ENCODE measurements at regions not wholly inside any gene's neighbourhood (a gene's known extent, or its start where the extent isn't known, plus 50 kb on each side); places are given as distances from the start of the nearest gene placed in this dataset.

DNA sequence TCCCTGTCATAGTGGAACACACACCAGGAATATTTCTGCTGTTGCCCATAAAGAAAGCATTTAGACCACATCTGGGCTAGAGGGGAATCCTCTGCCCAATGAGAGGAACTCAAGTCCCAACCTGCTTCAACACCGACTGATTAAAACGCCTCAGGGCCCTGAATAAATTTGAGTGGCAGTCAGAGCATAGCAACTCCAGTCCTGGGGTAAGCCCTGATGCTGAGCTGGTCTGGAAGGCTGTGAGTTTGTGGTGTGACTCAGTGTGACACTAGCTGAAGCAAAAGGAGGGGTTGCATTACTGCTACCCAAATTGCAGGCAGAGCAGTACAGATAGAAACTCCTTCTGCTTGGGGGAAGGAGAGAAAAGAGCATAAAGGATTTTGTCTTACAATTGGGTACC is 148.3 kb downstream of the PRDM9 start:
- H3K27ac Mint-ChIP-seq = no peak overlapping the region
- H3K9me3 Mint-ChIP-seq = no peaks in the 10 kb centered on the region
- no peaks in the 10 kb centered on the region for H3K36me3 Mint-ChIP-seq
- no peaks in the 10 kb centered on the region for H3K4me1 Mint-ChIP-seq
- H3K4me3 Mint-ChIP-seq = no peak overlapping the region
- H3K27me3 Mint-ChIP-seq (ENCODE audit: low read depth) = no peaks in the 10 kb centered on the region
- TF ChIP-seq, protein P1, sequence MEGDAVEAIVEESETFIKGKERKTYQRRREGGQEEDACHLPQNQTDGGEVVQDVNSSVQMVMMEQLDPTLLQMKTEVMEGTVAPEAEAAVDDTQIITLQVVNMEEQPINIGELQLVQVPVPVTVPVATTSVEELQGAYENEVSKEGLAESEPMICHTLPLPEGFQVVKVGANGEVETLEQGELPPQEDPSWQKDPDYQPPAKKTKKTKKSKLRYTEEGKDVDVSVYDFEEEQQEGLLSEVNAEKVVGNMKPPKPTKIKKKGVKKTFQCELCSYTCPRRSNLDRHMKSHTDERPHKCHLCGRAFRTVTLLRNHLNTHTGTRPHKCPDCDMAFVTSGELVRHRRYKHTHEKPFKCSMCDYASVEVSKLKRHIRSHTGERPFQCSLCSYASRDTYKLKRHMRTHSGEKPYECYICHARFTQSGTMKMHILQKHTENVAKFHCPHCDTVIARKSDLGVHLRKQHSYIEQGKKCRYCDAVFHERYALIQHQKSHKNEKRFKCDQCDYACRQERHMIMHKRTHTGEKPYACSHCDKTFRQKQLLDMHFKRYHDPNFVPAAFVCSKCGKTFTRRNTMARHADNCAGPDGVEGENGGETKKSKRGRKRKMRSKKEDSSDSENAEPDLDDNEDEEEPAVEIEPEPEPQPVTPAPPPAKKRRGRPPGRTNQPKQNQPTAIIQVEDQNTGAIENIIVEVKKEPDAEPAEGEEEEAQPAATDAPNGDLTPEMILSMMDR (IDR thresholded peaks at IDR 0.05; ENCODE audit: unreplicated experiment) = no peak
- no peak for DNase-seq (ENCODE audit: low spot score in 2 of 2, unreplicated experiment in 2 of 2)

- Mint-ChIP-seq H3K4me1 (peaks cover 10% of the 10 kb centered on the region), H3K9me3 (peaks cover 7% of the 10 kb centered on the region), H3K4me3 (no peak overlapping the region), H3K27ac (no peak overlapping the region), H3K27me3 (ENCODE audit: low read depth) (no peaks in the 10 kb centered on the region), H3K36me3 (no peaks in the 10 kb centered on the region)
- DNase-seq (ENCODE audit: low spot score in 2 of 2, unreplicated experiment in 2 of 2) = no peak
- TF ChIP-seq, protein P1 (IDR thresholded peaks at IDR 0.05; ENCODE audit: unreplicated experiment) = no peak
Observed at GRCh38 chr5:23675456-23675855, 168.0 kb downstream of the PRDM9 start.

- Mint-ChIP-seq H3K9me3 (peaks cover 7% of the 10 kb centered on the region), H3K4me1 (peaks cover 10% of the 10 kb centered on the region), H3K27ac (no peak overlapping the region), H3K36me3 (no peaks in the 10 kb centered on the region), H3K27me3 (ENCODE audit: low read depth) (no peaks in the 10 kb centered on the region), H3K4me3 (no peak overlapping the region)
- TF ChIP-seq, protein P1 (IDR thresholded peaks at IDR 0.05; ENCODE audit: unreplicated experiment) = no peak
- DNase-seq (ENCODE audit: low spot score in 2 of 2, unreplicated experiment in 2 of 2) = no peak
Observed at GRCh38 chr5:23677996-23678395, 170.6 kb downstream of the PRDM9 start.

DNA sequence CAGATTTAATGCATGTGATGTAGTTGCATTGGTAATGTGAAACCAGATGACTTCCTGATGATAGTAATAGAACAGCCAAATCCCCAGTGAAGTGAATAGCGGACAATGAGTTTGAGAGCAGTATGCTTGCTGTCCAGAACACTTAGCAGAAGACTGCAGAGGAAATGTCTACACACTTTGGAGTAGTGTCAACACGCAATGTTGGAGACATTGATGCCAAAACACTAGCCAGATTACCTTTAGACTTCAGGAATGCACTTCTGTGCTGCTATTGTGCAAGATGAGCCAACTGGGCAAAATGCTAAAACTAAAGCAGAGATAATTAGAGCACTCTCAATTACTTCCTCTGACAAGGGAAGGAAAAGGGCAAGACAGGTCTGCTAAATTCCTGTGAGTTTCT is 176.7 kb downstream of the PRDM9 start:
- TF ChIP-seq, protein P1 (IDR thresholded peaks at IDR 0.05; ENCODE audit: unreplicated experiment) = no peak
- Mint-ChIP-seq H3K9me3 (peaks cover 4% of the 10 kb centered on the region), H3K4me3 (no peak overlapping the region), H3K36me3 (no peaks in the 10 kb centered on the region), H3K4me1 (peaks cover 4% of the 10 kb centered on the region), H3K27ac (no peak overlapping the region), H3K27me3 (ENCODE audit: low read depth) (no peaks in the 10 kb centered on the region)
- no peak for DNase-seq (ENCODE audit: low spot score in 2 of 2, unreplicated experiment in 2 of 2)

GRCh38 chr5:23703940-23704855 is 196.8 kb downstream of the PRDM9 start:
- Mint-ChIP-seq H3K4me3 (no peak overlapping the region), H3K27ac (no peak overlapping the region), H3K9me3 (no peaks in the 10 kb centered on the region), H3K36me3 (no peaks in the 10 kb centered on the region), H3K27me3 (ENCODE audit: low read depth) (peaks cover 4% of the 10 kb centered on the region), H3K4me1 (no peaks in the 10 kb centered on the region)
- TF ChIP-seq, protein P1 (IDR thresholded peaks at IDR 0.05; ENCODE audit: unreplicated experiment) = no peak
- no peak for DNase-seq (ENCODE audit: low spot score in 2 of 2, unreplicated experiment in 2 of 2)

Data from mesothelial cell of epicardium (in vitro differentiated cells).